AG09309 (cell line): ENCODE measurements at regions not wholly inside any gene's neighbourhood (a gene's known extent, or its start where the extent isn't known, plus 50 kb on each side); places are given as distances from the start of the nearest gene placed in this dataset.

Source experiments
- DNase-seq: peaks from one replicate; pipeline ENCODE4 v3.0.0-alpha.2; 2010; ENCODE audit warnings: low read depth
- H3K4me3 ChIP-seq: 2 replicates; pipeline ENCODE4 v1.5.1; 2011; ENCODE audit warnings: mild to moderate bottlenecking, low read depth, low read length, moderate library complexity; ENCODE audit not compliant: control insufficient read depth
- CTCF ChIP-seq: IDR thresholded peaks from 2 replicates; pipeline ENCODE4 v1.5.1; 2011; ENCODE audit warnings: mild to moderate bottlenecking, low read depth, low read length, inconsistent platforms; ENCODE audit not compliant: insufficient read depth, control insufficient read depth; ENCODE audit errors: missing control alignments

GRCh38 chr2:12882393-12882792 lies 165.7 kb downstream of the TRIB2 start:
- no peak overlapping the region for H3K4me3 ChIP-seq
- no peak for TF ChIP-seq CTCF
- DNase-seq, result no peak

GRCh38 chr2:12883906-12884305 lies 167.2 kb downstream of the TRIB2 start:
- no peak for DNase-seq
- no peak for TF ChIP-seq CTCF
- H3K4me3 ChIP-seq, result no peak overlapping the region

GRCh38 chr2:12884713-12885282 lies 168.1 kb downstream of the TRIB2 start:
- DNase-seq, result peak; percentile 13
- TF ChIP-seq CTCF, result no peak
- no peak overlapping the region for H3K4me3 ChIP-seq

- no peak for TF ChIP-seq CTCF
These were observed 173.3 kb downstream of the TRIB2 start for GRCh38 chr2:12890066-12890465.

GRCh38 chr2:12890481-12890991 lies 173.8 kb downstream of the TRIB2 start:
- no peak for DNase-seq
- TF ChIP-seq CTCF, result no peak
- H3K4me3 ChIP-seq, result no peak overlapping the region

More at GRCh38 chr2:12890066-12890465, 173.3 kb downstream of the TRIB2 start:
- DNase-seq, result no peak
- H3K4me3 ChIP-seq, result no peak overlapping the region

- no peak for TF ChIP-seq CTCF
- H3K4me3 ChIP-seq, result no peak overlapping the region
- no peak for DNase-seq
These were observed 178.3 kb downstream of the TRIB2 start for GRCh38 chr2:12895017-12895416.
